ENCODE measurements at regions not wholly inside any gene's neighbourhood (a gene's known extent, or its start where the extent isn't known, plus 50 kb on each side); places are given as distances from the start of the nearest gene placed in this dataset.

GRCh38 chr6:145250436-145250835 is 484.9 kb downstream of the EPM2A start:
- H3K4me3 Mint-ChIP-seq, result no peak overlapping the region
- Histone ChIP-seq H3K27me3 (replicated peaks in 1 of 4; ENCODE audit: control extremely low read depth in 1 of 4, control insufficient read depth in 3 of 4, insufficient read depth in 4 of 4, low read length in 3 of 4) (no peaks in the 10 kb centered on the region), H3K9ac (ENCODE audit: low read length) (no peak overlapping the region), H3K4me3 (ENCODE audit: control extremely low read depth in 1 of 5, extremely low read depth in 1 of 5, insufficient read depth in 1 of 5, low read depth in 2 of 5, low read length in 4 of 5) (no peak overlapping the region), H3K79me2 (ENCODE audit: control insufficient read depth, insufficient read depth, low read length) (no peaks in the 10 kb centered on the region), H3K9me3 (ENCODE audit: control extremely low read depth in 1 of 3, control insufficient read depth in 2 of 3, insufficient read depth in 1 of 3, low read length in 2 of 3) (peaks cover 0 to 5% (median 0%) of the 10 kb centered on the region in 3 donors), H3K4me2 (replicated peaks; ENCODE audit: low read depth, low read length, poor library complexity, severe bottlenecking) (no peak overlapping the region), H3K27ac (ENCODE audit: low read length in 2 of 2) (no peak overlapping the region), H4K20me1 (ENCODE audit: control insufficient read depth, insufficient read depth, low read length, poor library complexity, severe bottlenecking) (no peaks in the 10 kb centered on the region), H3K36me3 (replicated peaks in 1 of 2; ENCODE audit: control extremely low read depth in 1 of 2, control insufficient read depth in 1 of 2, extremely low read depth in 1 of 2, insufficient read depth in 2 of 2, low read length in 1 of 2) (no peaks in the 10 kb centered on the region), H2AFZ (ENCODE audit: insufficient read depth, low read depth, low read length, poor library complexity, severe bottlenecking) (no peak overlapping the region), H3K4me1 (ENCODE audit: control insufficient read depth in 2 of 2, insufficient read depth in 2 of 2, low read length in 2 of 2) (no peaks in the 10 kb centered on the region)
- no peaks in the 10 kb centered on the region for H3K9me3 Mint-ChIP-seq (ENCODE audit: insufficient read depth)
- H3K27me3 Mint-ChIP-seq, result no peaks in the 10 kb centered on the region
- ChIA-PET POLR2A (no interaction called here), CTCF (no interaction called here)
- H3K4me1 Mint-ChIP-seq, result no peaks in the 10 kb centered on the region
- TF ChIP-seq EZH2 (IDR thresholded peaks at IDR 0.05; ENCODE audit: borderline replicate concordance, insufficient read depth, low read depth, low read length, poor library complexity, severe bottlenecking) (no peak), CTCF (IDR thresholded peaks at IDR 0.05) (no peak)
- no peak for ATAC-seq (ENCODE audit: low read depth)
- DNase-seq, result no peak
- H3K27ac Mint-ChIP-seq, result no peak overlapping the region
- no CpG with 5 or more reads among the region's 3 CpGs for WGBS (ENCODE audit: insufficient coverage)
- intact Hi-C loops (cut with micrococcal nuclease), result no loop called here

- no peak overlapping the region for H3K4me3 ChIP-seq (ENCODE audit: control extremely low read depth in 1 of 5, extremely low read depth in 1 of 5, insufficient read depth in 1 of 5, low read depth in 2 of 5, low read length in 4 of 5)
- ChIA-PET CTCF (no interaction called here), POLR2A (no interaction called here)
- H3K4me2 ChIP-seq (replicated peaks; ENCODE audit: low read depth, low read length, poor library complexity, severe bottlenecking), result no peak overlapping the region
- intact Hi-C loops (cut with micrococcal nuclease), result no loop called here
- DNase-seq, result no peak
- Mint-ChIP-seq H3K9me3 (ENCODE audit: insufficient read depth) (peaks cover 2% of the 10 kb centered on the region), H3K4me1 (no peaks in the 10 kb centered on the region), H3K4me3 (no peak overlapping the region), H3K27me3 (no peaks in the 10 kb centered on the region), H3K27ac (no peak overlapping the region)
- no peaks in the 10 kb centered on the region for H3K27me3 ChIP-seq (replicated peaks in 1 of 4; ENCODE audit: control extremely low read depth in 1 of 4, control insufficient read depth in 3 of 4, insufficient read depth in 4 of 4, low read length in 3 of 4)
- H3K27ac ChIP-seq (ENCODE audit: low read length in 2 of 2), result no peak overlapping the region
- peaks cover 0 to 9% (median 0%) of the 10 kb centered on the region in 3 donors for H3K9me3 ChIP-seq (ENCODE audit: control extremely low read depth in 1 of 3, control insufficient read depth in 2 of 3, insufficient read depth in 1 of 3, low read length in 2 of 3)
- H3K36me3 ChIP-seq (replicated peaks in 1 of 2; ENCODE audit: control extremely low read depth in 1 of 2, control insufficient read depth in 1 of 2, extremely low read depth in 1 of 2, insufficient read depth in 2 of 2, low read length in 1 of 2), result no peaks in the 10 kb centered on the region
- ATAC-seq (ENCODE audit: low read depth), result no peak
- no peaks in the 10 kb centered on the region for H4K20me1 ChIP-seq (ENCODE audit: control insufficient read depth, insufficient read depth, low read length, poor library complexity, severe bottlenecking)
- H3K4me1 ChIP-seq (ENCODE audit: control insufficient read depth in 2 of 2, insufficient read depth in 2 of 2, low read length in 2 of 2), result no peaks in the 10 kb centered on the region
- no peak overlapping the region for H2AFZ ChIP-seq (ENCODE audit: insufficient read depth, low read depth, low read length, poor library complexity, severe bottlenecking)
- TF ChIP-seq CTCF (IDR thresholded peaks at IDR 0.05), result no peak
- TF ChIP-seq EZH2 (IDR thresholded peaks at IDR 0.05; ENCODE audit: borderline replicate concordance, insufficient read depth, low read depth, low read length, poor library complexity, severe bottlenecking), result no peak
- no peaks in the 10 kb centered on the region for H3K79me2 ChIP-seq (ENCODE audit: control insufficient read depth, insufficient read depth, low read length)
- H3K9ac ChIP-seq (ENCODE audit: low read length), result no peak overlapping the region
These were observed 482.6 kb downstream of the EPM2A start for GRCh38 chr6:145252737-145253136.
